Pancreas (tissue), 10 donors: ENCODE measurements at regions not wholly inside any gene's neighbourhood (a gene's known extent, or its start where the extent isn't known, plus 50 kb on each side); places are given as distances from the start of the nearest gene placed in this dataset.

Experiments used
- ATAC-seq, 4 donors: fragments of 200-7000 bp; cut with Tn5 transposase; one replicate each; pipeline versions ENCODE4 v1.8.0 to v1.9.1; 2020; ENCODE audit warnings: mild to moderate bottlenecking in 4 of 4, moderate library complexity in 4 of 4
- DNase-seq, 6 donors: peaks; one replicate each; pipeline ENCODE4 v3.0.0-alpha.2; 2020
- FAIRE-seq: peaks from 2 replicates; lab custom pipeline; 2012; peaks lifted over from hg19 to GRCh38; lab: Jason Lieb, UNC
- H3K27ac ChIP-seq, 4 donors: fragments of 200-600 bp; sonication (generic); 1 replicate in 3 of 4; 2 replicates in 1 of 4; pipeline versions ENCODE4 v1.5.0 to v1.8.0; 2020
- H3K27me3 ChIP-seq, 4 donors: fragments of 200-600 bp; one replicate each; pipeline ENCODE4 v1.8.0; 2021
- H3K36me3 ChIP-seq, 3 donors: fragments of 200-600 bp; sonication (generic) in 1 of 3; one replicate each; pipeline versions ENCODE4 v1.5.0 to v1.8.0; 2020 to 2021
- H3K4me1 ChIP-seq, 3 donors: fragments of 200-600 bp; one replicate each; pipeline ENCODE4 v1.8.0; 2021
- H3K4me3 ChIP-seq, 4 donors: fragments of 200-600 bp; sonication (generic) in 2 of 4; one replicate each; pipeline versions ENCODE4 v1.5.0 to v1.8.0; 2020 to 2021
- H3K9me3 ChIP-seq, 4 donors: fragments of 200-600 bp; one replicate each; pipeline ENCODE4 v1.8.0; 2021
- CTCF ChIP-seq, 4 donors: fragments of 200-600 bp; sonication (generic) in 3 of 4; IDR thresholded peaks; one replicate each; pipeline versions ENCODE4 v1.5.0 to v1.8.0; 2021; ENCODE audit warnings: antibody characterized with exemption in 4 of 4
- WGBS, 2 donors: extraction: QIAGEN DNeasy Blood & Tissue Kit; methylation state at CpG; one replicate each; pipeline ENCODE4 v1.1.7; 2013; 5-methylcytosine and 5-hydroxymethylcytosine counted together
- intact Hi-C, 3 donors: fragments of 100-400 bp; cut with DNase I; formaldehyde crosslinking; loops; one replicate each; pipeline versions ENCODE4 v1.11.1 to v1.14.2; 2022
- donor health status: healthy with polysubstance abuse.
- donor health status: DM: no; HTN: no; CAD: no; lungs with moderate emphysema.
- donor health status: DM: no; HTN: no; CAD: no.
- donor health status: control.
- donor health status: control.
- donor health status: Bipolar disorder and iron deficiency.
- donor health status: DM: yes; HTN: yes; CAD: no.
- donor health status: DM: no; HTN: no; CAD: no.
- donor health status: DM: no; HTN: no; CAD: no.
- donor health status: DM: yes; HTN: yes; CAD: no.

- H3K4me3 ChIP-seq: no peak overlapping the region
- ATAC-seq (no peak), FAIRE-seq (no peak), DNase-seq (no peak)
- no peaks in the 10 kb centered on the region for H3K4me1 ChIP-seq
- H3K27me3 ChIP-seq: peaks cover 0 to 13% (median 0%) of the 10 kb centered on the region in 4 donors
- intact Hi-C loops: no loop called here
- 43 to 50% methylated on average over 16 of the region's 16 CpGs for WGBS, 2 donors
- no peaks in the 10 kb centered on the region for H3K9me3 ChIP-seq
- H3K27ac ChIP-seq: no peak overlapping the region
- no peaks in the 10 kb centered on the region for H3K36me3 ChIP-seq
- no peak for TF ChIP-seq CTCF (IDR thresholded peaks at IDR 0.05)
Observed at GRCh38 chr20:62584671-62585460, 57.4 kb upstream of the SLCO4A1 start.

- FAIRE-seq: no peak
- no peak for TF ChIP-seq CTCF (IDR thresholded peaks at IDR 0.05)
- intact Hi-C loops: no loop called here
- 48 to 61% methylated on average over 18 to 22 of the region's 22 CpGs for WGBS, 2 donors
- Histone ChIP-seq H3K4me1 (no peaks in the 10 kb centered on the region), H3K27me3 (peaks cover 0 to 8% (median 0%) of the 10 kb centered on the region in 4 donors), H3K9me3 (no peaks in the 10 kb centered on the region), H3K4me3 (no peak overlapping the region), H3K36me3 (no peaks in the 10 kb centered on the region), H3K27ac (no peak overlapping the region)
- ATAC-seq: no peak
- DNase-seq: no peak
Observed at GRCh38 chr20:62585461-62585970, 56.8 kb upstream of the SLCO4A1 start.

- ATAC-seq (no peak), FAIRE-seq (no peak), DNase-seq (no peak)
- Histone ChIP-seq H3K4me3 (no peak overlapping the region), H3K27me3 (peaks cover 0 to 4% (median 0%) of the 10 kb centered on the region in 4 donors), H3K4me1 (no peaks in the 10 kb centered on the region), H3K27ac (no peak overlapping the region), H3K9me3 (no peaks in the 10 kb centered on the region), H3K36me3 (no peaks in the 10 kb centered on the region)
- TF ChIP-seq CTCF (IDR thresholded peaks at IDR 0.05): no peak
- intact Hi-C loops: no loop called here
- 34 to 38% methylated on average over 8 of the region's 8 CpGs for WGBS, 2 donors
Observed at GRCh38 chr20:62586799-62587198, 55.5 kb upstream of the SLCO4A1 start.

GRCh38 chr20:62587757-62588402 is 54.4 kb upstream of the SLCO4A1 start:
- 37 to 43% methylated on average over 19 to 20 of the region's 20 CpGs for WGBS, 2 donors
- no peak for DNase-seq
- peaks cover 0 to 4% (median 0%) of the 10 kb centered on the region in 4 donors for H3K27me3 ChIP-seq
- FAIRE-seq: no peak
- TF ChIP-seq CTCF (IDR thresholded peaks at IDR 0.05): no peak
- H3K9me3 ChIP-seq: no peaks in the 10 kb centered on the region
- H3K4me1 ChIP-seq: no peaks in the 10 kb centered on the region
- no peak overlapping the region for H3K4me3 ChIP-seq
- no peak for ATAC-seq
- no peaks in the 10 kb centered on the region for H3K36me3 ChIP-seq
- no peak overlapping the region for H3K27ac ChIP-seq
- intact Hi-C loops: no loop called here
